A549 (cell line): ENCODE measurements at regions not wholly inside any gene's neighbourhood (a gene's known extent, or its start where the extent isn't known, plus 50 kb on each side); places are given as distances from the start of the nearest gene placed in this dataset.
A peak's percentile ranks its signal among the peaks of the same experiment; 100 is the strongest.

Experiments used
- ATAC-seq, 2 experiments: fragments of 200-7000 bp in 1 of 2; fragments of >200 bp in 1 of 2; cut with Nextera tagmentation in 1 of 2; cut with Tn5 transposase in 1 of 2; 3 replicates each; pipeline versions ENCODE4 v1.8.0 to v1.9.1; 2018 to 2020; ENCODE audit warnings: mild to moderate bottlenecking in 1 of 2, moderate library complexity in 1 of 2
- CTCF ChIA-PET: fragments of 300-600 bp; sonication (Branson Sonifier 250); formaldehyde crosslinking; extraction: SDS; loops from one replicate; lab custom pipeline; 2021; ENCODE audit warnings: antibody characterized with exemption, inconsistent platforms; lab: Yijun Ruan, JAX
- POLR2A ChIA-PET: fragments of 350-600 bp; formaldehyde crosslinking; extraction: SDS; loops from one replicate; lab custom pipeline; 2021; ENCODE audit warnings: antibody characterized with exemption, inconsistent platforms; lab: Yijun Ruan, JAX
- DNase-seq, 2 experiments: peaks; one replicate each; pipeline versions ENCODE4 v3.0.0 to v3.0.0-alpha.2; 2011 to 2016; ENCODE audit warnings: low read depth in 1 of 2, low spot score in 1 of 2
- FAIRE-seq: peaks from 2 replicates; lab custom pipeline; 2011; peaks lifted over from hg19 to GRCh38; lab: Jason Lieb, UNC
- H3K27ac ChIP-seq, 2 experiments: fragments of >200 bp; sonication (Bioruptor Twin); formaldehyde crosslinking; 3 replicates each; pipeline ENCODE4 v1.5.1; 2016 to 2017
- H3K4me1 ChIP-seq: fragments of >200 bp; sonication (Bioruptor Twin); formaldehyde crosslinking; 3 replicates; pipeline ENCODE4 v1.6.1; 2016
- H3K4me2 ChIP-seq: fragments of >200 bp; sonication (Bioruptor Twin); formaldehyde crosslinking; 3 replicates; pipeline ENCODE4 v1.6.1; 2016
- H3K4me3 ChIP-seq: fragments of >200 bp; sonication (Bioruptor Twin); formaldehyde crosslinking; 3 replicates; pipeline ENCODE4 v1.5.1; 2016
- H3K9me3 ChIP-seq: fragments of >200 bp; sonication (Bioruptor Twin); formaldehyde crosslinking; 3 replicates; pipeline ENCODE4 v1.6.1; 2016
- BHLHE40 ChIP-seq: IDR thresholded peaks from 2 replicates; pipeline ENCODE4 v1.6.1; 2012; ENCODE audit warnings: low read depth, low read length, inconsistent platforms
- CHD4 ChIP-seq: fragments of 200-600 bp; sonication (generic); IDR thresholded peaks from 2 replicates; pipeline ENCODE4 v1.6.1; 2016; ENCODE audit warnings: antibody characterized with exemption, mild to moderate bottlenecking, borderline replicate concordance
- EHF ChIP-seq: fragments of 250-450 bp; sonication (Bioruptor Pico); IDR thresholded peaks from 2 replicates; pipeline ENCODE4 v1.5.0; 2020; ENCODE audit warnings: mild to moderate bottlenecking
- ESRRA ChIP-seq: fragments of 150-350 bp; IDR thresholded peaks from 2 replicates; pipeline ENCODE4 v1.6.1; 2014; ENCODE audit warnings: mild to moderate bottlenecking, low read length, borderline replicate concordance
- FOSL2 ChIP-seq, 2 experiments: fragments of 450-650 bp in 1 of 2; fragments of >200 bp in 1 of 2; sonication (Bioruptor Twin) in 1 of 2; formaldehyde crosslinking; IDR thresholded peaks; 2 replicates each; pipeline versions ENCODE4 v1.5.0 to v1.6.1; 2016 to 2020; ENCODE audit warnings: mild to moderate bottlenecking in 1 of 2, moderate library complexity in 1 of 2
- FOXS1 ChIP-seq: fragments of 250-450 bp; sonication (Bioruptor Pico); IDR thresholded peaks from 2 replicates; pipeline ENCODE4 v1.5.0; 2020; ENCODE audit warnings: mild to moderate bottlenecking, moderate library complexity
- GATA3 ChIP-seq: IDR thresholded peaks from 2 replicates; pipeline ENCODE4 v1.6.1; 2012; ENCODE audit warnings: borderline replicate concordance
- HDAC2 ChIP-seq: fragments of 200-600 bp; sonication (generic); IDR thresholded peaks from 2 replicates; pipeline ENCODE4 v1.6.1; 2016
- HEYL ChIP-seq: fragments of 250-450 bp; sonication (Bioruptor Pico); IDR thresholded peaks from 2 replicates; pipeline ENCODE4 v1.8.0; 2021; ENCODE audit warnings: mild to moderate bottlenecking, moderate library complexity
- HOXB13 ChIP-seq: fragments of 250-450 bp; sonication (Bioruptor Pico); IDR thresholded peaks from 2 replicates; pipeline ENCODE4 v1.5.0; 2020; ENCODE audit warnings: low read depth, mild to moderate bottlenecking, moderate library complexity
- KDM1A ChIP-seq: fragments of 200-600 bp; sonication (generic); IDR thresholded peaks from 2 replicates; pipeline ENCODE4 v1.6.1; 2016; ENCODE audit warnings: low read depth, mild to moderate bottlenecking
- MAFK ChIP-seq: fragments of 450-650 bp; IDR thresholded peaks from 2 replicates; pipeline ENCODE4 v1.6.1; 2014; ENCODE audit not compliant: partially characterized antibody
- MAZ ChIP-seq: fragments of 150-350 bp; IDR thresholded peaks from 2 replicates; pipeline ENCODE4 v1.6.1; 2014; ENCODE audit warnings: antibody characterized with exemption, low read depth, low read length, borderline replicate concordance
- MYC ChIP-seq: IDR thresholded peaks from 2 replicates; pipeline ENCODE4 v1.6.1; 2012; ENCODE audit warnings: mild to moderate bottlenecking, inconsistent platforms, low read length, improper control_type of control experiment, borderline replicate concordance
- NR3C1 ChIP-seq: fragments of >200 bp; sonication (Bioruptor Twin); formaldehyde crosslinking; IDR thresholded peaks from 3 replicates; pipeline ENCODE4 v1.6.1; 2017
- POLR2AphosphoS2 ChIP-seq: conservative IDR thresholded peaks from 2 replicates; pipeline ENCODE4 v1.6.1; 2012; ENCODE audit warnings: low read length, improper control_type of control experiment, inconsistent platforms
- RAD21 ChIP-seq, 2 experiments: fragments of >200 bp in 1 of 2; sonication (Bioruptor Twin) in 1 of 2; formaldehyde crosslinking in 1 of 2; IDR thresholded peaks in 1 of 2; conservative IDR thresholded peaks in 1 of 2; 2 replicates in 1 of 2; 3 replicates in 1 of 2; pipeline ENCODE4 v1.6.1; 2012 to 2018; ENCODE audit warnings: inconsistent platforms in 1 of 2
- RNF2 ChIP-seq: fragments of 200-600 bp; sonication (generic); IDR thresholded peaks from 2 replicates; pipeline ENCODE4 v1.6.1; 2016; ENCODE audit warnings: low read depth, mild to moderate bottlenecking, antibody characterized with exemption, moderate library complexity, borderline replicate concordance
- SREBF2 ChIP-seq: fragments of 450-650 bp; IDR thresholded peaks from 2 replicates; pipeline ENCODE4 v1.6.1; 2014; ENCODE audit warnings: mild to moderate bottlenecking, moderate library complexity
- TFCP2L1 ChIP-seq: fragments of 250-450 bp; sonication (Bioruptor Pico); IDR thresholded peaks from 2 replicates; pipeline ENCODE4 v1.5.0; 2021; ENCODE audit warnings: mild to moderate bottlenecking
- TP53 ChIP-seq: fragments of 250-450 bp; sonication (Bioruptor Pico); IDR thresholded peaks from 2 replicates; pipeline ENCODE4 v1.5.0; 2021; ENCODE audit warnings: mild to moderate bottlenecking, moderate library complexity
- ZFP36 ChIP-seq: fragments of 450-650 bp; IDR thresholded peaks from 2 replicates; pipeline ENCODE4 v1.6.1; 2014; ENCODE audit warnings: borderline replicate concordance; ENCODE audit not compliant: partially characterized antibody
- WGBS: methylation state at CpG from one replicate; pipeline ENCODE4 v1.1.6; 2017; ENCODE audit errors: missing lambda C conversion rate; 5-methylcytosine and 5-hydroxymethylcytosine counted together
- TF ChIP-seq, protein P1 (sequence below): IDR thresholded peaks from 2 replicates; pipeline ENCODE4 v1.6.1; 2012
- TF ChIP-seq, protein P2 (sequence below): IDR thresholded peaks from 2 replicates; pipeline ENCODE4 v1.6.1; 2012
- TF ChIP-seq, protein P3 (sequence below): fragments of >200 bp; sonication (Bioruptor Twin); formaldehyde crosslinking; IDR thresholded peaks from 3 replicates; pipeline ENCODE4 v1.5.1; 2016
- TF ChIP-seq, protein P4 (sequence below): fragments of 250-450 bp; sonication (Bioruptor Pico); IDR thresholded peaks from 2 replicates; pipeline ENCODE4 v1.5.0; 2021; ENCODE audit warnings: mild to moderate bottlenecking, moderate library complexity, borderline replicate concordance
- TF ChIP-seq, protein P5 (sequence below): fragments of 150-350 bp; IDR thresholded peaks from 2 replicates; pipeline ENCODE4 v1.6.1; 2014; ENCODE audit warnings: low read depth, mild to moderate bottlenecking, low read length
- TF ChIP-seq, protein P6 (sequence below): fragments of >200 bp; sonication (Bioruptor Twin); formaldehyde crosslinking; IDR thresholded peaks from 3 replicates; pipeline ENCODE4 v1.6.1; 2016

DNA sequence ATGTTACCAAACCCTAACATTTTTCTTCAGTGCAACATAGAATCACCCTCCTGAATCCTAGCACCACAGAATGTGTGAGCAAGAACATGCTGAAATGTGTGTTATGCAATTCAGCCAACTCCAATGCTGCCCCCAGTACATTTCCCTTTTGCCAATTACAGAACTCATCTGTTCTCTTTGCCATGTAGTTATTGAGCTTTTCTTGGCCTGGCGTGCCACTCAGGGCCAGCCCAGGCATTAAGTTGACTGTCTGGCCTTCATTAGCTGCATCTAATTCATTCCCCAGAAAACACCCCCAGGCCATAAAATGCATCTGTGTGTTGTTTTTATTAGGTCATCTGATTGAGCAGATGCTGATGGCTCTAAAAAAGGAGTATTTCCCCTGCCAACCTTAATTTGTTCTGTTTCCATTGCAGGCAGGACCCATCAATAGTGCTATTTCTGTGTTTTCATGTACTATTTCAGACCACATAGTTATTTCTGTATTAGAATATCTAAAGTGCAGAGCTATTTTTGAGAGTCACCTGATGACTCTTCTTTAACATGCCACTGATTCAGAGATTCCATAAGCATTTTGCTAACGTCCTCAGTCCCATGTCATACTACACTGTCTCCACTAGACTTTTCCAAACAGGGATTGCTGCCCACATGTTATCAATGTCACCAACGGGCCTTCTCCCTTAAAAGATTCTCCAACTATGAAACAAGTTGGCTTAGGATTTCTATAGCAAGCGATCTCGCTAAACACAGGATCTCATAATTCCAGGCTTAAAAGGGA lies 969.7 kb downstream of the CDH11 start:
- no peak overlapping the region for H3K4me2 ChIP-seq
- WGBS: 38% methylated on average over 5 of the region's 5 CpGs
- ATAC-seq (no peak), DNase-seq (no peak), FAIRE-seq (no peak)
- no peaks in the 10 kb centered on the region for H3K4me1 ChIP-seq
- H3K27ac ChIP-seq: no peak overlapping the region
- TF ChIP-seq, protein P1, sequence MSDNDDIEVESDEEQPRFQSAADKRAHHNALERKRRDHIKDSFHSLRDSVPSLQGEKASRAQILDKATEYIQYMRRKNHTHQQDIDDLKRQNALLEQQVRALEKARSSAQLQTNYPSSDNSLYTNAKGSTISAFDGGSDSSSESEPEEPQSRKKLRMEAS: no peak
- no peak for TF ChIP-seq BHLHE40
- no peak for TF ChIP-seq CHD4
- no peak for TF ChIP-seq EHF (CRISPR knock-in tag)
- no peak for TF ChIP-seq HDAC2
- no peak for TF ChIP-seq ZFP36
- TF ChIP-seq, protein P2, sequence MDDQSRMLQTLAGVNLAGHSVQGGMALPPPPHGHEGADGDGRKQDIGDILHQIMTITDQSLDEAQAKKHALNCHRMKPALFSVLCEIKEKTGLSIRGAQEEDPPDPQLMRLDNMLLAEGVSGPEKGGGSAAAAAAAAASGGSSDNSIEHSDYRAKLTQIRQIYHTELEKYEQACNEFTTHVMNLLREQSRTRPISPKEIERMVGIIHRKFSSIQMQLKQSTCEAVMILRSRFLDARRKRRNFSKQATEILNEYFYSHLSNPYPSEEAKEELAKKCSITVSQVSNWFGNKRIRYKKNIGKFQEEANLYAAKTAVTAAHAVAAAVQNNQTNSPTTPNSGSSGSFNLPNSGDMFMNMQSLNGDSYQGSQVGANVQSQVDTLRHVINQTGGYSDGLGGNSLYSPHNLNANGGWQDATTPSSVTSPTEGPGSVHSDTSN: no peak
- TF ChIP-seq HEYL (CRISPR knock-in tag): no peak
- no peak for TF ChIP-seq MAFK
- TF ChIP-seq, protein P3, sequence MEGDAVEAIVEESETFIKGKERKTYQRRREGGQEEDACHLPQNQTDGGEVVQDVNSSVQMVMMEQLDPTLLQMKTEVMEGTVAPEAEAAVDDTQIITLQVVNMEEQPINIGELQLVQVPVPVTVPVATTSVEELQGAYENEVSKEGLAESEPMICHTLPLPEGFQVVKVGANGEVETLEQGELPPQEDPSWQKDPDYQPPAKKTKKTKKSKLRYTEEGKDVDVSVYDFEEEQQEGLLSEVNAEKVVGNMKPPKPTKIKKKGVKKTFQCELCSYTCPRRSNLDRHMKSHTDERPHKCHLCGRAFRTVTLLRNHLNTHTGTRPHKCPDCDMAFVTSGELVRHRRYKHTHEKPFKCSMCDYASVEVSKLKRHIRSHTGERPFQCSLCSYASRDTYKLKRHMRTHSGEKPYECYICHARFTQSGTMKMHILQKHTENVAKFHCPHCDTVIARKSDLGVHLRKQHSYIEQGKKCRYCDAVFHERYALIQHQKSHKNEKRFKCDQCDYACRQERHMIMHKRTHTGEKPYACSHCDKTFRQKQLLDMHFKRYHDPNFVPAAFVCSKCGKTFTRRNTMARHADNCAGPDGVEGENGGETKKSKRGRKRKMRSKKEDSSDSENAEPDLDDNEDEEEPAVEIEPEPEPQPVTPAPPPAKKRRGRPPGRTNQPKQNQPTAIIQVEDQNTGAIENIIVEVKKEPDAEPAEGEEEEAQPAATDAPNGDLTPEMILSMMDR: no peak
- no peak for TF ChIP-seq RNF2
- TF ChIP-seq HOXB13 (CRISPR knock-in tag): no peak
- no peak for TF ChIP-seq POLR2AphosphoS2
- TF ChIP-seq MYC: no peak
- no peak for TF ChIP-seq MAZ
- no peak for TF ChIP-seq ESRRA
- TF ChIP-seq SREBF2: no peak
- no peak for TF ChIP-seq FOSL2 (IDR thresholded peaks at IDR 0.05)
- TF ChIP-seq FOSL2 (CRISPR knock-in tag; IDR thresholded peaks at IDR 0.05): no peak
- no peak for TF ChIP-seq RAD21 (conservative IDR thresholded peaks at IDR 0.05 in 1 of 2, IDR thresholded peaks at IDR 0.05 in 1 of 2)
- ChIA-PET POLR2A (no interaction called here), CTCF (no interaction called here)
- H3K4me3 ChIP-seq: no peak overlapping the region
- H3K9me3 ChIP-seq: no peaks in the 10 kb centered on the region

DNA sequence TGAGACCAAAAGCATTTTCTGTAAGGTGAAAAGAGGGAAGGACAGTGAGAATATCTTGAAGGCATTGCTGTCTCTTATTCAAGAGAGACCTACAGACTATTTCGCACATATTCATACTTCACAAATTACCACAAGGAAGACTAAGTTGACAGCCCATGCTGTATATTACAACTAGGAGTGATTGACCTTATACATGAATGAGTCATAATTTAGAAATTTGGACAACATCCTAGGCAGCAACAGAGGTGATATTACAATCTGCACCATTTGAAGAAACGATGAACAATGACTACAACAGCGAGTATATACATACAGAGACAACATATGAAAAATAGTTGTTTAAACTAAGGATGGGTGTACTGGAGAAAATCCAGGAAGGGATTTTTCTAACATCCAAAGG lies 971.7 kb downstream of the CDH11 start:
- FAIRE-seq: no peak
- WGBS: 17% methylated on average over 3 of the region's 3 CpGs
- CTCF ChIA-PET: no interaction called here

DNA sequence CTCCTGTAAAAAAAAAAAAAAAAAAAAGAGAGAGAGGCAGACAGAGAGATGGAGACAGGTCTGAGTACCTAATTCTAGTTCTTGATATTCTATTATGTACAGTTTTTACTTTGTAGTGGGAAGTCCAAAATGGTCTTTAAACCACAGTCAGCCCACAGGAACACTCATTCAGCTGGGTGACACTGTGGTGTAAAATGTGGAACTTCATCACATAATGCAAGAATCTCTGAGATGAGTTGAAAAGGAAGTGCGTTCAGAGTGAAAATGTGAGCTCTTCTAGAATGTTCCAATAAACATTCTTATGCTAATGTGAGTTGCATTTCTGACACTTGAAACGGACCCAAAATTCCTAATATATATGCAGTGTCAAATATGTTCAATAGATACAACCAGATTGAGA lies 972.1 kb downstream of the CDH11 start:
- Histone ChIP-seq H3K27ac (no peak overlapping the region), H3K4me2 (no peak overlapping the region), H3K4me1 (no peaks in the 10 kb centered on the region), H3K4me3 (no peak overlapping the region), H3K9me3 (no peaks in the 10 kb centered on the region)
- FAIRE-seq (no peak), ATAC-seq (no peak), DNase-seq (no peak)
- POLR2A ChIA-PET: no interaction called here
- WGBS: 3% methylated on average over 2 of the region's 2 CpGs
- CTCF ChIA-PET: no interaction called here
- TF ChIP-seq FOXS1: no peak
- TF ChIP-seq, protein P4, sequence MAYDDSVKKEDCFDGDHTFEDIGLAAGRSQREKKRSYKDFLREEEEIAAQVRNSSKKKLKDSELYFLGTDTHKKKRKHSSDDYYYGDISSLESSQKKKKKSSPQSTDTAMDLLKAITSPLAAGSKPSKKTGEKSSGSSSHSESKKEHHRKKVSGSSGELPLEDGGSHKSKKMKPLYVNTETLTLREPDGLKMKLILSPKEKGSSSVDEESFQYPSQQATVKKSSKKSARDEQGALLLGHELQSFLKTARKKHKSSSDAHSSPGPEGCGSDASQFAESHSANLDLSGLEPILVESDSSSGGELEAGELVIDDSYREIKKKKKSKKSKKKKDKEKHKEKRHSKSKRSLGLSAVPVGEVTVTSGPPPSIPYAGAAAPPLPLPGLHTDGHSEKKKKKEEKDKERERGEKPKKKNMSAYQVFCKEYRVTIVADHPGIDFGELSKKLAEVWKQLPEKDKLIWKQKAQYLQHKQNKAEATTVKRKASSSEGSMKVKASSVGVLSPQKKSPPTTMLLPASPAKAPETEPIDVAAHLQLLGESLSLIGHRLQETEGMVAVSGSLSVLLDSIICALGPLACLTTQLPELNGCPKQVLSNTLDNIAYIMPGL (CRISPR knock-in tag): no peak
- TF ChIP-seq GATA3: no peak
- no peak for TF ChIP-seq TP53 (CRISPR knock-in tag)
- no peak for TF ChIP-seq HDAC2
- TF ChIP-seq, protein P5, sequence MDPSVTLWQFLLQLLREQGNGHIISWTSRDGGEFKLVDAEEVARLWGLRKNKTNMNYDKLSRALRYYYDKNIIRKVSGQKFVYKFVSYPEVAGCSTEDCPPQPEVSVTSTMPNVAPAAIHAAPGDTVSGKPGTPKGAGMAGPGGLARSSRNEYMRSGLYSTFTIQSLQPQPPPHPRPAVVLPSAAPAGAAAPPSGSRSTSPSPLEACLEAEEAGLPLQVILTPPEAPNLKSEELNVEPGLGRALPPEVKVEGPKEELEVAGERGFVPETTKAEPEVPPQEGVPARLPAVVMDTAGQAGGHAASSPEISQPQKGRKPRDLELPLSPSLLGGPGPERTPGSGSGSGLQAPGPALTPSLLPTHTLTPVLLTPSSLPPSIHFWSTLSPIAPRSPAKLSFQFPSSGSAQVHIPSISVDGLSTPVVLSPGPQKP: no peak
- TF ChIP-seq, protein P6, sequence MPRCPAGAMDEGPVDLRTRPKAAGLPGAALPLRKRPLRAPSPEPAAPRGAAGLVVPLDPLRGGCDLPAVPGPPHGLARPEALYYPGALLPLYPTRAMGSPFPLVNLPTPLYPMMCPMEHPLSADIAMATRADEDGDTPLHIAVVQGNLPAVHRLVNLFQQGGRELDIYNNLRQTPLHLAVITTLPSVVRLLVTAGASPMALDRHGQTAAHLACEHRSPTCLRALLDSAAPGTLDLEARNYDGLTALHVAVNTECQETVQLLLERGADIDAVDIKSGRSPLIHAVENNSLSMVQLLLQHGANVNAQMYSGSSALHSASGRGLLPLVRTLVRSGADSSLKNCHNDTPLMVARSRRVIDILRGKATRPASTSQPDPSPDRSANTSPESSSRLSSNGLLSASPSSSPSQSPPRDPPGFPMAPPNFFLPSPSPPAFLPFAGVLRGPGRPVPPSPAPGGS: no peak
- no peak for TF ChIP-seq MAFK
- no peak for TF ChIP-seq NR3C1
- no peak for TF ChIP-seq KDM1A

More for the DNA sequence above, 971.7 kb downstream of the CDH11 start:
- Histone ChIP-seq H3K27ac (no peak overlapping the region), H3K9me3 (no peaks in the 10 kb centered on the region), H3K4me3 (no peak overlapping the region), H3K4me1 (no peaks in the 10 kb centered on the region)
- POLR2A ChIA-PET: no interaction called here
- ATAC-seq: no peak
- TF ChIP-seq FOSL2 (IDR thresholded peaks at IDR 0.05) (no peak), FOSL2 (CRISPR knock-in tag; IDR thresholded peaks at IDR 0.05) (peak; percentile 5; the same call in 1 of the 2 replicates), TFCP2L1 (CRISPR knock-in tag) (no peak)
- TF ChIP-seq, all 56 proteins: peak for 1
- no peak overlapping the region for H3K4me2 ChIP-seq
- no peak for DNase-seq
